HG02759 (cell line): ENCODE measurements at regions not wholly inside any gene's neighbourhood (a gene's known extent, or its start where the extent isn't known, plus 50 kb on each side); places are given as distances from the start of the nearest gene placed in this dataset.

Source experiments
- ATAC-seq: cut with Tn5 transposase; IDR thresholded peaks from one replicate; pipeline ENCODE4 v1.9.1; 2021; ENCODE audit warnings: mild to moderate bottlenecking, moderate library complexity; ENCODE audit not compliant: unreplicated experiment

DNA sequence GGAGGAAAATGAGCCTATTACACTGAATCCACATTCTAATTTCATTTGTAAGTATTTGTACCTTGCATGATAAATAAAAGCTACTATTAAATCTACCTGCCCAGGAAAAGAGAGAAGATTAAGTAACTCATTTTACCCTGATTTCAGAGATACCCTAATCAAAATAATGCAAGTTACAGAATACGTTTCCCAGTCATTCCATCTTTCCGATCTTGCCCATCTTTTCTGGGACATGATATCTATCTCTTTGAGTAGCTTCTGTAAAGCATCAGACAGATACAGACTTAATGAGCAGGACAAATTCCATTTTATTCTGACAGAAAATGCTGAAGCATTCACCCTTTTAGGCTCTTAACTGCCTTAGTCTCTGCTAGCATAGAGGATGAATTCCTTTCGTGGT, 56.6 kb downstream of the SPRY2 start:
- ATAC-seq = no peak

DNA sequence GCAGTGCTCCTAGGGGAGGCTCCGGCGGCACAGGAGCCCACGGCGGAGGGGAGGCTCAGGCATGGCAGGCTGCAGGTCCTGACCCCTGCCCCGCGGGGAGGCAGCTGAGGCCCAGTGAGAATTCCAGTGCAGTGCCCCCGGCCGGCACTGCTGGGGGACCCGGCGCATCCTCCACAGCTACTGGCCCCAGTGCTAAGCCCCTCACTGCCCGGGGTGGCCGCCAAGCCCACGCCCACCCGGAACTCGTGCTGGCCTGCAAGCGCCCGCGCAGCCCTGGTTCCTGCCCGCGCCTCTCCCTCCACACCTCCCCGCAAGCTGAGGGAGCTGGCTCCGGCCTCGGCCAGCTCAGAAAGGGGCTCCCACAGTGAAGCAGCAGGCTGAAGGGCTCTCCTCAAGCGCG, 62.2 kb downstream of the SPRY2 start:
- no peak for ATAC-seq

DNA sequence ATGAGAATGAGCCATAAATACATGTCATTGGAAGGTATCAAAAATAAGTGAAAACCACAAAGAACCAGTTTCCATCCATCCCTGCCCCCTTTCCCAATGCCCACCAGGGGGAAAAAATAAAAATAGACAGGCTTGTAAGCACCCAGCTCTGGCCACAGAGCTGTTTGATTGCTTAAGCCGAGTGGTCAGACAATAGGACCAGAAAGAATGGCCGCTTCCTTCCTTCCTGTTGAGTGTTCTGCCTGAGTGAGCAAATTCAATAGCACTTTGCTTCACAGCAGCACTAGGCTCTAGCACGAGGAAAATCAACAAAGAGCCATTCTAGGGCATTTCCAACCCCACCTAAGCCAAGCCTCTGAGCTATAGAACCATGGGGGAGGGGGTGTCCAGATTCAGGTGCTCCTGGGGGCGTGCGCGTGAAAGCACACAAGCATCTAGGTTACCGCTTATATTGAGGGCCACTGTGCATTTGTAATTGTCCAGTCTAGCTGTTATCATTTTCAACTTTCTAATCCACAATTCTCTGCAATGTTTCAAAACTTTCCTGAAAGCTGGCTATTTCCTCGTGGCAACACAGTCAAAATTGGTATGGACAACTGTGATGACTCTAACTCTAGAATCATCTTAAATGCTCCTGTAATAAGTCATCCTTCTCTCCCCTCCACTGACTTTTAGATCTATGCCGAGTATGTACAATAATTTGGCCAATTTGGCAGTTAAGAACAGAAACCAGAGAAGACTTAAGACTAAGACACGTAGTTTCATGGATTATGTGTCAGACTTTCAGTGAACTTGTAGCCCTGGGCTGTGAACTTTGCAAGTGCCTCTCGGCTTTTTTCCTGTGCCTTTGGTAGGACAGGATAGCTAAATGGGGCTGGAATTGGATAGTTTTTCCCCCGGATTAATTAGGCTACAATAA, 64.3 kb downstream of the SPRY2 start:
- ATAC-seq = no peak

DNA sequence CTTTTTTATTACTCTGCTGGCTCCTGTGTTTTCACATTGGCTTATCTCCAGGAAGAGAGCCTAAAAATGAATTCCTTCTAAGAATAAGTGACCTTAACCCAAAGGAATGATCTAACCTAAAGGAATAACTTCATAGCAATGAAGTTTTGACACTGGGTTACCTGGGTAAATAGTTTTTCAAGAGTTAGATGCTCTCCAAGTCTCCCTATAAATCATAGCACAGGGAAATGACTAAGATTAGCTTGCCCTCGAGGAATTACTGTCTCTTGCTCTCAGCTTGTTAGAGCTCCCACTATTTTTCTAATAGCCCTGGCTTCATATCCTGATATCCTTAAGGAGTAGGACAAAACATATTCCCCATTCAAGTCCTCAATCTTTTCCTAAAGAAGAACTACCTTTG, 66.3 kb downstream of the SPRY2 start:
- no peak for ATAC-seq

DNA sequence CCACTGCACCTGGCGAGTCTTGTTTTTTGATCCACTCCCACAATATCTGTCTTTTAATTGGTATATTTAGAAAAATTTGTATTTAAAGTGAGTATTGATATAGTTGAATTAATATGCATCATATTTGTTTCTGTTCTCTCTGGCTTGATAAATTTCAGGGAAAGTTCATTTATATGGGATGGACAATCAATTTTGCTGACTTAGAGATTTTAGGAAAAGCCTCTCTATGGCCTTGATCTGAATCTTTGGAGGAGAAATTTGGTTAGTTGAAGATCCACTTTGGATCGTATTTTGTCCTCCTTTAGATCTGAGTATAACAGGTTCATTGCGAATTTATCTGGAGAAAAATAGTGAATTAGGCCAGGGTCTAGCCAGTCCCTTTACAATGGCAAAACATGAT, 67.2 kb downstream of the SPRY2 start:
- ATAC-seq = no peak

DNA sequence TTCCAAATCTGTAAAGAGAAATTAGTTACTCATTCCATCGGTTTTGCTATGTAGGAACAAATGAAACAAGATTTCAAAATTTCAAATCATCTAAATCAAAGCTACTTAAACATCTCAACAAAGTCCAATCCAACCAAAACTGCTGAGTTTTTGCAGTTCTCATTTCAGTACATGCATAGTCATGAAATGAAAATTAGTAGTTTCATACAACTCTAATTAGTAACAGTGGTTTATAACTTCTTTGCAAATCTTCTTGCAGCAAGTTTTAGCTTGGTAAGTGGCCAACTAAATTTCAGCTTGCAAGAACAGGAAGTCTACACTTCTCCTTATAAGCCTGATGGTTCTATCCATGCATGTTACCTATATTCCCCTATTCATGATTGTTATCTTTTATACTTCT, 75.6 kb downstream of the SPRY2 start:
- no peak for ATAC-seq

DNA sequence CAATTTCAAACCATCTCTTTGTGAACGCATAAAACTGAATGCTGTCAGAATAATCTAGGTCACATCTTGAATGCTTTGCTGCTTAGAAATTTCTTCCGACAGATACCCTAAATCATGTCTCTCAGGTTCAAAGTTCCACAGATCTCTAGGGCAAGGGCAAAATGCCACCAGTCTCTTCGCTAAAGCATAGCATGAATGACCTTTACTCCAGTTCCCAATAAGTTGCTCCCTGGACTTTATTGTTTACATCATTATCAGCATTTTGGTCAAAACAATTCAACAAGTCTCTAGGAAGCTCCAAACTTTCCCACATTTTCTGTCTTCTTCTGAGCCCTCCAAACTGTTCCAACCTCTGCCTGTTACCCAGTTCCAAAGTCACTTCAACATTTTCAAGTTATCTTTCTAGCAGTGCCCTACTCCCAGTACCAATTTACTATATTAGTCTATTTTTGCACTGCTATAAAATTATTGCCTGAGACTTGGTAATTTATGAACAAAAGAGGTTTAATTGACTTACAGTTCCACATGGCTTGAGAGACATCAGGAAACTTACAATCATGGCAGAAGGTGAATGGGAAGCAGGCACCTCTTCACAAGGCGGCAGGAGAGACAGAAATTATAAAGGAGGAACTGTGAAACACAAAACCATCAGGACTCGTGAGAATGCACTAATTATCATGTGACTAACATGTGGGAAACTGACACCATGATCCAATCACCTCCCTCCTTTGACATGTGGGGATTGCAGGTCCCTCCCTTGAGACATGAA, 77.0 kb downstream of the SPRY2 start:
- no peak for ATAC-seq

DNA sequence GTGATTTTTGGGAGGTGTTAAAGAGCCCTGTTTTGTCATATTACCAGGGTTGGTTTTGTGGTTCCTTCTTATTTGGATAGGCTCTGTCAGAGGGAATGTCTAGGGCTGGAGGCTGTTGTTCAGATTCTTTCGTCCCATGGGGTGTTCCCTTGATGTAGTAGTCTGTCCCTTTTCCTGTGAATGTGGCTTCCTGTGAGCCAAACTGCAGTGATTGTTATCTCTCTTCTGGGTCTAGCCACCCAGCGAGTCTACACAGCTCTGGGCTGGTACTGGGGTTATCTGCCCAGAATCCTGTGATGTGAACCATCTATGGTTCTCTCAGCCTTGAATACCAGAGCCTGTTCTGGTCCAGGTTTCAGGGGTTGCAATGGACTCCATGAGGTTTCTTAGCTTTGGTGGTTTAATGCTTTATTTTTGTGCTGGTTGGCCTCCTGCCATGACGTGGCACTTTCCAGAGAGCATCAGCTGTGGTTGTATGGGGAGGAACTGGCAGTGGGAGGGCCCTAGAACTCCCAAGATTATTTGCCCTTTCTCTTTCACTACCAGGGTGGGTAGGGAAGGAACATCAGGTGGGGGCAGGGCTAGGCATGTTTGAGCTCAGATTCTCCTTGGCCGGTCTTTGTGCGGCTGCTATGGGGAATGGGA, 78.8 kb downstream of the SPRY2 start:
- ATAC-seq = no peak

DNA sequence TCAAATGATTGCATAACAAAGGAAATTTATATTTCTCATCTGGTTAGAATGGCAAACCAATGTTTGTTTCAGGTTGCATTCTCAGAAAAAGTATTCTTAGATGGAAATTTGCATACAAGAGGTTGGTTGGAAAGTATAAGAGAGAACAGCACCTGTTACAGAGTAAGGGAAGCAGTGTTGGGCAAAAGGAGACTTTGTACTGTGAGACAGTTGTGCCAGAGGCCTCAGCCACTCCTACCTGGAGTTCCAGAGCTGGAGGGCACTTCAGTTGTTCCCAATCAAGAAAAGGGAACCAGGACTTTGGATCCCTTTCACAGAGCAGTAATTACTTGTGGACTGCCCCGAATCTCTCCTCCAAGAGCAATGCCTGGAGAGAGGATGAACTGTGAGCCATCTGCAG, 81.8 kb downstream of the SPRY2 start:
- no peak for ATAC-seq

DNA sequence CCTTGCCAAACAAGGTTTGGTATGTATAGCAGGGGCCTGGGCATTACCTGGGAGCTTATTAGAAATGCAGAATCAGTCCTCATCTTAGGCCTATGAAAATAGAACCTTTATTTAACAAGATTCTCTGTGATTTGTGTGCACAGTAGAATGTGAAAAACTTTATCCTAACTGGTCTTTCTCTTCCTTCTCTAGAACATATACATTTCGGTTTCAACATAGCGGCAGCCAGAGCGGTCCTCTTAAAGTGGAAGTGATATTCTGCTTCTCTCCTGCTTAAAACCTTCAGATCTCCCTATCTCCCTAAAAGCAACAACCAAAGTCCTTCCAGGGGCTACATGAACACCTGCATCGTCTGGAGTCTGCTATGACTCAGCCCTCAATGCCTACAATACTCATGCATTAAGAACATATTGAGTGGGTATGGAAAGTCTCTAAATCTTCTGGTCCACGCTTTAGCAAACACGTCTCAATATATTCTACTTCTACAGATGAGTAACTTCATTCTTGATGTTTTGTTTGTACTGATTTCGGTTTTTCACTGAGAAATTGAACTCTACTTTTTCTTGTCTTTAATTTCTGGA, 84.5 kb downstream of the SPRY2 start:
- peak; percentile 81 for ATAC-seq

DNA sequence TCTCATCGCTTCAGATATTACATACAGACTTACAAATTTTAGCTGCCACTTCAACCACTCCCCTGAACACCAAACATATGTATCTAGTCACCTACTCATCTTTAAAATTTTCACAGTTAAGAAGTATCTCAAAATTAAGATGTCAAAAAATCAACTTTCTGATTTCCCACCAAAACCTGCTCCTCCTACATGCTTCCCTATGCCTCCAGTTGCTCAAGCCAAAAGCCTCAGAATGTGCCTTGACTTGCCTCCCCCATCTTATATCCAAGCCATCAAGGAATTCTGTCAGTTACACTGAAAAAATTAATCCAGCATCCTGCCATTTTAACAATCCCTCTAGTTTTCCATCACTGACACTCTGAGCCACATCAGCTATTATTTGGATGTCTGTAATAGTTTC, 85.0 kb downstream of the SPRY2 start:
- ATAC-seq = no peak

DNA sequence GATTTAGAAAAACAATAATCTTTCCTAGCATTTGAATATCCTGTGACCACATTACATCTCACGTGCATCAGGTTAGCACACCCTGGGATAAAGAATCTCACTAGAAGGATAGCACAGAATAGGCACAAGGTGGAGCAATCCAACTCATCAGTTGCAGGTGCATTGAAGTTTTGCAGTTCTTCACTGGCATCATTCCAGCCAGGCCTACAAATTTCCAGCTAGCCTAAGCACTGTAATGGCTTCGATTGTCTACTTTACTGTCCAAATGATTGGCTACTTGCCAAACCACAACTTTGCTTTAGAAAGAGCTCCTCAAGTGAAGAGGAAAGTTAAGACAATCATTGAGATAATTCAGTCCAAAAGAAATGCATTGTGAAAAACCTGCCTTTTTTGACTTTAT, 89.5 kb downstream of the SPRY2 start:
- no peak for ATAC-seq

DNA sequence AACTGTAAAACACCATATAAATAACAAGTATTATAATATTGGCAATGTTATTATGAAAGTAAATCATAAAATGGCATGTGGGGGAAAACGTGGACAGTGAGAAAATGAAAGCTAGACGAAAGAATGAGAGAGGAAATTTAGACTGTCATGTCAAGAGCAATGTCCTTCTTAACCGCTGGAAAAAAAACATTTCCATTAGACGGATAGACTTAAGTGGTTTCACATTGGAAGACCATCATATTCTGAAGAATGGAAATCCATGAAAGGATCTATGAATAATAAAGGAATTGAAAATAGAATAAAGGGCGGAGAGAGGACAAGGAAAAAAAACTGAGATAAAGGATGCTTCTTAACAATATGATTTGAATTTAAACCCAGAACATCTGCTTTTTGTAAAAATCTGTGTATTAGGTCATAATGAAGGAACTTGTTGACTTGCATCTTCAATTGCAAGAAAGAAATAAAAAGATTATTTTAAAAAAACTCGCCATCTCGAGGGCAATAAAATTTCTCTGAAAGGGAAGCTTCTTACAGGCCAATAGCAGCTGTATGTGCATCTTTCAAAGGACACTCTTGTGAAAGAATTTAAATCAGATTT, 90.6 kb downstream of the SPRY2 start:
- no peak for ATAC-seq

DNA sequence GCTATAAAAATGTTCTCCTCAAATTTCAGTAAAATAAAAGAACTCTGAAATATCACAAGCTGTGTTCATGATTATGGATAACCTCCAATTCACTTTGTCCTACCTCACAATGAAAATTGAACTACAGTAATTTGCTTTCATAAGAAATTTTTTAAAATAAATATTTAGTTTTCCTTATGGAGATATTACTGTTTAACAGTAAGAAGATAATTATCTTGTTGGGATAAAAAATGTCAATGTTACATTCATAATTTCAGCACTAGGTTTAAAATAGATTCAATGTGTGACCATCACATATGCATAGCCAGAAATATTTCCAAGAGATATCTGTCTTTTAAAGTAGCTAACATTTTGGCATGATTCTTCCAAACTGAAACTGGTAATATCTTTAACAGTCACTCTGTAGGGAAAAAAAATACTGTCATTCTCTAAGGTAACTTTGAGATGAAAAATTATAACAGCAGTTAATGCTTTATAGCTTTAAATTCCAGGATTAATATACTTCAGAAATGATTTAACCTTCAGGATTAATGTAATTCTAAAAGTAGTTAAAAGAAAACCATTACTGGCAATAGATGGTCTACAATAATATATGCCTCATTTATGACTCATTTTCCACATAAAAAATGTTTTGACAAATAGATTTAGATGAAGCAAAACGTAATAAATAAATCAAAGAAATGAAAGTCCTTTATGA, 91.3 kb downstream of the SPRY2 start:
- no peak for ATAC-seq

DNA sequence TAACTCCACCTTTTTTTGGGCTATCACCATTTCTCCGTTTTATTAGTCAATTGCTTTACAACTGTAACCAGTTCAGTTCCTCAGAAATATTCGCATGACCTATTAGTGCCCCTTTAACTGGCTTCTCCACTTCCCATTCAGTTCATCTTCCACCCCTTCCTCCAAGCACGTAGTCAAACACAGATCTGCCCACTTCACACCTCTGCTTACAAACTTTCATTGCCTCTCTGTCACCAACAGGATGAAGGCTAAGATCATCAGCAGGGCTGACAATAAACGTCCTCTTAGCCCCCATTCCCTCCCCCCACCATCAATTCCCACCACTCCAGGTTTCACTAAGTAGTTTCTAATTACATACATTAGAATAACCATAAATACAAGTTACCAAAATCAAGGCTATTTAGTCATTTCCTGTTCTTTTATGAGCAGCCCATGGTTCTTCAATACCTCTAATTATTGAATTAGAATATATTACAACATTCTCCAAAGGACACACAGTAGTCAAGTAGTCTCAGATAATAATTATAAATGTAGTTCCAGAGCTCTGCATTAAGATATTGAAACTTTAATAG, 95.7 kb downstream of the SPRY2 start:
- no peak for ATAC-seq

DNA sequence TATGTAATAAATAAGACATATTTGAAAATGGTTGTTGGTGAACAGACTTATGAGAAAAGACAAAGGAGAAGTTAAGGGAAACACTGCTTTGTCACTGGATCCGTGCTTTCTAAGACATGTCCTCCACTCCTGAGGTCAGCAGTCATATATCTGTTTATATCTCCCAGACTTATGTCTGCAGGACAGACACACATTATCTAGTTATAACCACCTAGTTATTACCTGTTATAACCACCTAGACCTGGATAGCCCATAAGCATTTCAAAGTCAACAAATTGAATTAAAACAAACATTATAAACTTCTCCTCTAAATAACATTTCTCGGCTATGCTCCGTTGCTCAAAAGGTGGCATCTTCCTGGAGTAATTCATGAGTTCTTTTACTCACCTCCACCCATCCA, 96.4 kb downstream of the SPRY2 start:
- no peak for ATAC-seq

DNA sequence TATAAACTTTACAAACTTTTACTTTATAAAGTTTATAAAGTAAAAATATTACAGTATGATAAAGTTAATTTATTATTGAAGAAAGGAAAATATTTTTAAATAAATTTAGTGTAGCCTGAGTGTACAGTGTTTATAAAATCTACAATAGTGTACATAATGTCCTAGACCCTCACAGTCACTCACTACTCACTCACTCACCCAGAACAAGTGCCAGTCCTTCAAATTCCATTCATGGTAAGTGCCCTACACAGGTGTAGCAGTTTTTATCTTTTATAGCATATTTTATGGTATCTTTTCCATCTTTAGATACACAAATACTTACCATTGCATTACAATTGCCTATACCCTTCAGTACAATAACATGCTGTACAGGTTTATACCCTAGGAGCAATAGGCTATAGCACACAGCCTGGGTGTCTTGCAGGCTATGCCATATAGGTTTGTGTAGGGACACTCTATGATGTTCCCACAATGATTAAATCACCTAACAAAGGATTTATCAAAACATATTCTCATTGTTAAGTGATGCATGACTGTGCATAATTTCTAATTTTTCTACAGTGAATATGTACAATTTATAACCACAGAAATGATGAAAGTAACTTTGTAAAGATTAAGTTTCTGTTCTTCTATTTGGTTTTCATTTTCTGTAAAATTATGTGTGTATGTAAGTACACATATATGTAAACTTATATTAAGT, 98.0 kb downstream of the SPRY2 start:
- no peak for ATAC-seq

DNA sequence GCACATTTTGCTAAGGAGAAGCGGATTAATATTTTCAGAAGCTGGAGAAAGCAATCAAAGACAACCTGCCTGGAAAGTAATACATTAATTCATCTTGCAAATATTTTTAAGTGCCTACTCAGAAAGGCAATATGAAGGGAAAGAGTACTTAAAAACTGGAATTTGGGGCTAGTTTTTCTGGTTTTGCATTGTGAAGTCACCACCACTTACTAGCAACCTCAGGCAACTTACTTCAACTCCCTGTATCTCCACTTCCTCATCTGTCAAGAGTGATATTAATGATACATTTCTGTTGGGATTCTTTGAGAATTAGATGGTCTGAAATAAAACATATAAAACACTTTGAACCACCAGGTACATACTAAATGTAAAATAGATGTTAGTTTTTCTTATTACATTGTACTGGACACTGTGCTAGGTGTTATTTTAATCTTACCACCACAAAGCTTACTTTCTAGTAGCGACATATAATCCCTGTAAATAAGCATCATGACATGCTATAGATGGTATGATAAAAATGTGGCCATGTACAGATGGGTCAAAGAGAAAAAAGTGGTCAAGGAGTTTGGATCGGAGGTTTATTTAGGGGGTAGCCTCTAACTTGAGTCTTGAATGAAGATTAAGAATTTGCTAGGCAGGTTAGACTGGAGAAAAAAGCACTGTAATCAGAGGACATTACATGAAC, 101.2 kb downstream of the SPRY2 start:
- no peak for ATAC-seq

DNA sequence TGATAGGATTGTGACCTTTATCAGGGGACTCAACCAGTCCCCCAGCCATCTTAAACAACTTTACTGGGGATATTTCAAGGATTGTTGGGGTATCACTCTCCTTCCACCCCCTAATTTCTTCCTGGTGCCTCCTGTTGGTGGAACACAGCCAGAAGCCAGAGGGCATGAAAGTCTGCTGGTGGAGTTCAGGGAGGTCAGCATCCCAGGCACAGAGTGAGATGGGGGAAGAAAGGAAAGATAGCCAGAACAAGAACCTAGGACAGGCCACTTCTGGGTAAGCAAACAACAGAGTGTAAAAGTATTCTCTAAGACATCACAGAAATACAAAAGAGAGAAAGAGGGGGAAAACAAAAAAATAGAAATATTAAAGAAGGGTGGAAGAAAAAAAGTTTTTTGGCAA, 101.8 kb downstream of the SPRY2 start:
- ATAC-seq = no peak
